Hepatocyte (in vitro differentiated cells): ENCODE measurements at regions not wholly inside any gene's neighbourhood (a gene's known extent, or its start where the extent isn't known, plus 50 kb on each side); places are given as distances from the start of the nearest gene placed in this dataset.

Experiments
- DNase-seq: peaks from one replicate; pipeline ENCODE4 v3.0.0-alpha.2; 2016; ENCODE audit warnings: low spot score
- H2AFZ ChIP-seq: fragments of 200-600 bp; sonication (generic); 2 replicates; pipeline ENCODE4 v1.6.0; 2016; ENCODE audit warnings: antibody characterized with exemption, mild to moderate bottlenecking
- H3K27ac ChIP-seq: fragments of 200-600 bp; sonication (generic); 2 replicates; pipeline ENCODE4 v1.5.1; 2016; ENCODE audit warnings: mild to moderate bottlenecking
- H3K27me3 ChIP-seq: fragments of 200-600 bp; sonication (generic); 2 replicates; pipeline ENCODE4 v1.6.1; 2016
- H3K36me3 ChIP-seq: fragments of 200-600 bp; sonication (generic); replicated peaks from 2 replicates; pipeline ENCODE4 v1.5.1; 2016; ENCODE audit warnings: low read depth; ENCODE audit not compliant: insufficient read depth
- H3K4me1 ChIP-seq: fragments of 200-600 bp; sonication (generic); 2 replicates; pipeline ENCODE4 v1.5.1; 2016; ENCODE audit warnings: mild to moderate bottlenecking, moderate library complexity; ENCODE audit not compliant: insufficient read depth
- H3K4me2 ChIP-seq: fragments of 200-600 bp; sonication (generic); 2 replicates; pipeline ENCODE4 v1.6.0; 2016
- H3K4me3 ChIP-seq: fragments of 200-600 bp; sonication (generic); 2 replicates; pipeline ENCODE4 v1.5.1; 2016; ENCODE audit warnings: mild to moderate bottlenecking
- H3K79me2 ChIP-seq: fragments of 200-600 bp; sonication (generic); 2 replicates; pipeline ENCODE4 v1.6.0; 2017; ENCODE audit warnings: mild to moderate bottlenecking
- H3K9me2 ChIP-seq: fragments of 200-600 bp; sonication (generic); replicated peaks from 2 replicates; pipeline ENCODE4 v1.6.0; 2017; ENCODE audit warnings: mild to moderate bottlenecking; ENCODE audit not compliant: insufficient read depth
- H3K9me3 ChIP-seq: fragments of 200-600 bp; sonication (generic); 2 replicates; pipeline ENCODE4 v1.5.1; 2016; ENCODE audit warnings: low read depth, mild to moderate bottlenecking
- H4K20me1 ChIP-seq: fragments of 200-600 bp; sonication (generic); 2 replicates; pipeline ENCODE4 v1.6.0; 2016; ENCODE audit warnings: mild to moderate bottlenecking; ENCODE audit not compliant: insufficient read depth, poor library complexity, severe bottlenecking
- CTCF ChIP-seq: fragments of 200-600 bp; sonication (generic); IDR thresholded peaks from 2 replicates; pipeline ENCODE4 v1.5.1; 2016; ENCODE audit warnings: antibody characterized with exemption, mild to moderate bottlenecking; ENCODE audit not compliant: poor library complexity
- EZH2 ChIP-seq: fragments of 200-600 bp; sonication (generic); IDR thresholded peaks from 2 replicates; pipeline ENCODE4 v1.6.1; 2016; ENCODE audit warnings: antibody characterized with exemption, mild to moderate bottlenecking, borderline replicate concordance
- EZH2phosphoT487 ChIP-seq: fragments of 200-600 bp; sonication (generic); IDR thresholded peaks from one replicate; pipeline ENCODE4 v1.6.1; 2018; ENCODE audit warnings: antibody characterized with exemption, mild to moderate bottlenecking, low read depth, moderate library complexity; ENCODE audit not compliant: unreplicated experiment, severe bottlenecking
- WGBS: methylation state at CpG from one replicate; pipeline ENCODE4 v1.1.6; 2016; ENCODE audit warnings: low lambda C conversion rate; ENCODE audit errors: missing lambda C conversion rate; 5-methylcytosine and 5-hydroxymethylcytosine counted together

DNA sequence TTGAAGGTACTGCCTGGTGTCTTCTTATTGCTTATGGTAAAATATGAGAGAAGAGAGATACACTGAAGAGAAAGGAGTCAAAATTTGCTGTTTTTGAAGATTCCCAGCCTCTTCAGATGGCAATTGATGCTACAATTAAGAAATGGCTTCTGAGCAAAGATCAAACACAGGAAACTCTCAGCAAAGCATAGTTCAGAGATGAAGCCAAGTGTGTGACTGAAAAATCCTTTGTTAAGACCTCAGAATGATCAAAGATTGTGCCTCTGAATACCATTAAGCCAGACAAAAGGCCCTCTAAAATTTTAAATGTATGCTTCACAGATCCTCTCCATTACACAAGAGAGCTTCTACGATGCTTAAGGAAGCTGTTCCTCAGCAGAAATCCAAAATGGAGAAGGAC, 216.3 kb downstream of the UXS1 start:
- Histone ChIP-seq H3K9me3 (no peaks in the 10 kb centered on the region), H2AFZ (no peak overlapping the region), H3K27me3 (no peaks in the 10 kb centered on the region), H3K4me1 (no peaks in the 10 kb centered on the region), H3K4me3 (no peak overlapping the region), H4K20me1 (no peaks in the 10 kb centered on the region), H3K27ac (no peak overlapping the region), H3K9me2 (no peaks in the 10 kb centered on the region), H3K79me2 (no peaks in the 10 kb centered on the region), H3K36me3 (no peaks in the 10 kb centered on the region), H3K4me2 (no peak overlapping the region)
- WGBS, result 95% methylated on average over 1 of the region's 1 CpG
- TF ChIP-seq EZH2, result no peak
- TF ChIP-seq CTCF, result no peak
- TF ChIP-seq EZH2phosphoT487, result no peak
- DNase-seq, result no peak

- Histone ChIP-seq H3K27ac (no peak overlapping the region), H2AFZ (no peak overlapping the region), H3K9me2 (no peaks in the 10 kb centered on the region), H3K4me3 (no peak overlapping the region), H3K4me1 (no peaks in the 10 kb centered on the region), H3K4me2 (no peak overlapping the region), H3K9me3 (no peaks in the 10 kb centered on the region), H4K20me1 (no peaks in the 10 kb centered on the region), H3K36me3 (no peaks in the 10 kb centered on the region), H3K79me2 (no peaks in the 10 kb centered on the region), H3K27me3 (no peaks in the 10 kb centered on the region)
- DNase-seq, result no peak
- 82% methylated on average over 5 of the region's 5 CpGs for WGBS
- no peak for TF ChIP-seq EZH2
- TF ChIP-seq EZH2phosphoT487, result no peak
- TF ChIP-seq CTCF, result no peak
These were observed 216.9 kb downstream of the UXS1 start for GRCh38 chr2:105977212-105977611.

DNA sequence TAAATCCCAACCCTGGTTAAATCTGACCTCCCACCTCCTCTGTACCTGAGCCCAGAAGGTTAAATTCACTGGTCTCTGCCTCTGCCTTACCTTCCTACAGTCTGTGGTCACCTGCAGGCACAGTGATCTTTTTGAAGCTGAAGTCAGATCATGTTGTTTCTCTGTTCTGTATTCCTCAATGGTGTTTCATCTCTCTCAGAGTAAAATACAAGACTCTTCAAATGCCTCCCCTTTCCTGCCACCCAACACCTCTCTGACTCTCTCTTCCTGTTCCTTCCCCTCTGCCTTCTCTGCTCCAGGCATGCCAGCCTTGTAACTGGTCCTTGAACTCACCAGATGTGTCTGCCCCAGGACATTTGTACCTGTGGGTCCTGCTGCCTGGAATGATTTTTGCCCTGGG, 219.3 kb downstream of the UXS1 start:
- H3K27me3 ChIP-seq, result no peaks in the 10 kb centered on the region
- no peak overlapping the region for H3K4me2 ChIP-seq
- no peak for DNase-seq
- TF ChIP-seq EZH2, result no peak
- no peak for TF ChIP-seq EZH2phosphoT487
- no peak for TF ChIP-seq CTCF
- no peaks in the 10 kb centered on the region for H3K36me3 ChIP-seq
- no peak overlapping the region for H3K27ac ChIP-seq
- H4K20me1 ChIP-seq, result no peaks in the 10 kb centered on the region
- no peaks in the 10 kb centered on the region for H3K4me1 ChIP-seq
- no peaks in the 10 kb centered on the region for H3K9me3 ChIP-seq
- H2AFZ ChIP-seq, result no peak overlapping the region
- H3K9me2 ChIP-seq, result no peaks in the 10 kb centered on the region
- H3K79me2 ChIP-seq, result no peaks in the 10 kb centered on the region
- H3K4me3 ChIP-seq, result no peak overlapping the region

DNA sequence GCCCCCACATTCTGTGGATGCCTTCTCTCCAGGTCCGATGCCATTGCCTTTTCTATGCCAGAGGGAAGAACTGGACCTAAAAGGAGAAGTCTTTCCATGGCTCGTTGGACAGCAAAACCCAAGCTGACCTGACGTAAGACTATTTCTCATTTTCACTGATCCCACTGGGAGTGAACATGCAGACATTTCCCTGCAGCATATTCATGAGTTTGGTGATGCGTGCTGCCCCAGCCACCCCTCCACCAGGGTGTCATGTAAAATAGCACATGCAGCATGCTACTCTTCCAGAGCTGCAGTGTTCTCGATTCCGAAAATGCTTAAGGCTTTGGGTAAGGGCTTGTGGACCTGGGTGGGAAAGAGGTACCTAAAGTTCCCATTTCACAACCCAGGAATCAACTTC, 221.2 kb downstream of the UXS1 start:
- Histone ChIP-seq H3K36me3 (no peaks in the 10 kb centered on the region), H4K20me1 (no peaks in the 10 kb centered on the region), H3K4me2 (no peak overlapping the region), H3K27ac (no peak overlapping the region), H2AFZ (no peak overlapping the region), H3K27me3 (no peaks in the 10 kb centered on the region), H3K79me2 (no peaks in the 10 kb centered on the region), H3K9me3 (no peaks in the 10 kb centered on the region), H3K4me1 (no peaks in the 10 kb centered on the region), H3K9me2 (no peaks in the 10 kb centered on the region), H3K4me3 (no peak overlapping the region)
- no peak for DNase-seq
- TF ChIP-seq EZH2, result no peak
- no peak for TF ChIP-seq EZH2phosphoT487
- 93% methylated on average over 6 of the region's 6 CpGs for WGBS
